HG03135 (cell line): ENCODE measurements at regions not wholly inside any gene's neighbourhood (a gene's known extent, or its start where the extent isn't known, plus 50 kb on each side); places are given as distances from the start of the nearest gene placed in this dataset.
"Not testable (repeated sequence)": the region's sequence is repeated elsewhere in the genome, so short reads cannot be mapped to it uniquely, and the experiment has no call there.

ENCODE experiments used
- ATAC-seq: cut with Tn5 transposase; IDR thresholded peaks from one replicate; pipeline ENCODE4 v1.9.1; 2021; ENCODE audit warnings: mild to moderate bottlenecking, moderate library complexity; ENCODE audit not compliant: unreplicated experiment

DNA sequence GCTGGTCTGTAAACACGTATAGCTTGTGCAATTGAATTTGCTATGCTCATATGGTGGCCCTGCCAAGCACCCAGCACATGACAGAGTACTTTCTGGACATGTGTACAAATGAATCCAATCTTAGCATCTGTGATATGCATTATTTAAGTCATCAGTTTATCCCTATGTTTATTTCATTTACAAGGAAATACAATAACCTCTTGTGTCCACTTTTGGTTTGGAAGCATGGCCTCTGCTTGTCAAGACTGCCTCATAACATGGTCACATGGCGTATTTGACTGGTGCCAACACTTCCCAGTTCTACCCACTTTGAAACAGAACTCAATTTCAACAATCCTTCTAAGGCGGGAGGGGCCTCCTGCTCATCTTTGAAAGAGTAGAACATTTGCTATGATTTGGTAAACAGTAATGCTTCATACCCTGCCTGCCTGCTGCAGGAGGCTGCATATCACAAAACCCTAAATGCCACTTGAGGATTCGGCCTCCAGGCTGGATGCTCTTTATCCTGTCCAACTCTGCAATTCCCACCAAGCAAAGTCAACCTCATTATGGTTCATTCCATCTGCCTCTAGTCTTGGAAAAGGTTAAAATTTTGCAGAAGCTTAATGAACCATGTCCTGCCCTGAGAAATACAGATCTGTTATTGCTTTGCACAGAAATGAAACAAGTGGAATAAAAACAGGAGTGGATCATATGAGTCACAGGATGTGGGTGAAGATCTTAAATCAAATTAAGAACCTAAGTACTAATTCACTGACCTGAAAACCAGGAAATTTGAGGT lies 151.3 kb downstream of the CYSLTR2 start:
- ATAC-seq: no peak

DNA sequence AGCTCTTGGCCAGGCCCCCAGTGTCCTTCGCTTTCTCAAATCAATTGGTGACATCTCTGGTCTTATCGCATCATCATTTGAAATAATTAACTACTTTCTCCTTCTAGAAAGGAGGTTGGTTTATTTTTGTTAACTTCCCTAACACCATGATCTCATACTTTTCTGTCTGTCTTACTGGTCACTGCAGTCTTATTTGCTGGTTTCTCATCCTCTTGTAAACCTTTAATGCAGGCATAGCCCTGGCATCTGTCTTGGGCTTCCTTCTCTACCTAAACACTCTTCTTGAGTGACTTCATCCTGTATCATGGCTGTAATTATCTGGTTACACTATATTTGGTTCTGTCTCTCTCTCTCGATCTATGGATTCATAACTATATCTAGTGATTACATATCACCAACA lies 152.8 kb downstream of the CYSLTR2 start:
- no peak for ATAC-seq

DNA sequence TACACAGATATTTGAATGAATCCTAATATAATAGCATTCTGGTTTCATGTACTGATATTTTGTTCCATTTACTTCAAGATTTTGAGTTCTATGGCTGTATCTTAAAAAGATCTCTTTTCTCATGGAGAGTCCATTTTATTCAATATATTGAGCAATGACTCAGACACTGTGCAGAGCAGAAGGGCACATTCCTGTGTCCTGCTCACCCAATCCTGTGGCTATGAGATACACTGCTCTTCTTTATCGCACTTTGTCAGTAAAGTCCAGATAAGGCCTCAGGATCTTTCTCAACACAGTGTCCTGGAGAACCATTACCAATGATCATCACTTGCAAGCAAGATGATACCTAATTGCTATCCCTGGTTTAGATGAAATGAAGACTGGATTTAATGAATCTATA lies 155.0 kb downstream of the CYSLTR2 start:
- no peak for ATAC-seq

DNA sequence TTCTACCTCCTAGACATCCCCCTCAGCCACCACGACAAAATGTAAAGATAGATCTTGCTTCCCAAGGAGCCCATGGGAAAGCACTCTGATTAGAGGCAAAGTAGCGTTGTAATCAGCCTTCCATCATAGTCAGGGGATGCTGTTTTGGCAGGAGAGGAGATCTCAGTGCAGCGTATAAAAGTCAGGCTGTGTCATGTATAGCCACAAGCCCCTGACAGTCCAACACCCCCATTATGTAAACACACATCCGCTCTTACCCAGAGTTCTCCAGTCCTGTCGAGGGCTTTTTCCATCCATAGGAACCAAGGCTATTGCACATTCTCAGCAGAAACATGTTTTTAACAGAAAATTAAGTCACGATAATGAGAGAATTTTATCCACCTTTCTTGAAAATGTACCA lies 156.3 kb downstream of the CYSLTR2 start:
- ATAC-seq: no peak

DNA sequence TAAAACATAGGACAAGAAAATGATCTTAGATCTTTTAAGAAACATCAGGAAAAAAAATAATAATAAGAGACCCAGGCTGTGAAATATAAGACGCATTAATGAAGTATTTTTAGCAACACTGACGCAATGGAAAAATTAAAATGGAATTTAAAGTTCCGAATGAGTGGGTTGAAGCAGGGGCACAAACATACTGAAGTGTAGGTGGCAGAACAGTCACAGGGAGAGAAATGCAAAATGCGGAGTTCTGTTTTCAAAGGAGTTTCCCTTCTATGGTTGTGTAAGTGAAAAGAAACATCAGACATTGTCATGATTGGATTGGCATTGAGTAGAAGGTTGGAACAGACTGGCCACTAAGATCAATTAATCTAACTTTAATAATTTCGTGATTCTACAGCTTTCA lies 159.8 kb downstream of the CYSLTR2 start:
- no peak for ATAC-seq

DNA sequence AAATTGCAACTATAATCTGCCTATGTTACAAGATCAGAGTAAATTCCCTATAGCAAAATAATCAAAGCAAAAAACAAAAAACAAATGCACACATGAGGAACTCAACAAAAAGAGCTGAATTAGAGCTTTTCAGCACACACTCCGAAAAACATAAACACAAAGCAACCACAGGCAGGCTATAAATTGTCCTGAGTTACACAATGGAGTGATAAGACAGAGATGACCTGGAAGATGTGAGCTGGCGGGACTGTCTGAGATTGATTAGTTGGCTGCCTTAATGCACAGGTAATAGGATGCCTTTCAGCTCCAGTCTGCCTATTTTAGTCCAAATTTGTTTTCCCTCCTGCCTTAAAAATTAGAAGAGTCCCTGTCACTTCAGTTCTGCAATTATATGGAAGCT lies 159.0 kb upstream of the FNDC3A start:
- no peak for ATAC-seq

DNA sequence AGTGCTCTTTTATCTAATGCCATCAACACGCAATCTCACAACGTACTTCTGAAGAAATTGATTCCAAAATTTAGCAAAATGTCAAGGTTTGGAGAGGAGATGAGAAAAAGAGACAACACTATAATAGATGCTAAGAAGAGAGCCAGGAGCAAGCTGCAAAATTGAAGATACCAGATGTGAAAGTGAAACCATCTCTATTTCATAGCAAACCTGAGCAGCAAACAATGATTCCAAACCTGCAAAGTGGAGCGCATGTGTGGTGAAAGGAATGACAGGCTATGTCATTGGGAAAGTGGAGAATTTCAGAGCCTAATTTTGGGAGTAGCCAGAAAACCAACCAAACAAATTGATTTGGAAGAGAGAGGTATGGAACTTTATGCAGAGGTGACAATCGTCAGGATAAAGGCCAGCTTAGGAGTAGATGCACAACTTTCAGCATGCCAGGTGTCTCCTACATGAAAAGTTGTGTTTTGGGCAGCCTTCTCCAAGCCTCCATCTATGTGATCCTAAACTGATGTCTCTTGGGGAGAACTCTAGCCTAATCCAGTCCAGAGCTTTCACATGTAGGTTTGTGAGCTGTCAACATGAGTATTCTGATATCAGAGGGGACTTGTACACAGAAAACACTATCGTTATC lies 158.4 kb upstream of the FNDC3A start:
- no peak for ATAC-seq

DNA sequence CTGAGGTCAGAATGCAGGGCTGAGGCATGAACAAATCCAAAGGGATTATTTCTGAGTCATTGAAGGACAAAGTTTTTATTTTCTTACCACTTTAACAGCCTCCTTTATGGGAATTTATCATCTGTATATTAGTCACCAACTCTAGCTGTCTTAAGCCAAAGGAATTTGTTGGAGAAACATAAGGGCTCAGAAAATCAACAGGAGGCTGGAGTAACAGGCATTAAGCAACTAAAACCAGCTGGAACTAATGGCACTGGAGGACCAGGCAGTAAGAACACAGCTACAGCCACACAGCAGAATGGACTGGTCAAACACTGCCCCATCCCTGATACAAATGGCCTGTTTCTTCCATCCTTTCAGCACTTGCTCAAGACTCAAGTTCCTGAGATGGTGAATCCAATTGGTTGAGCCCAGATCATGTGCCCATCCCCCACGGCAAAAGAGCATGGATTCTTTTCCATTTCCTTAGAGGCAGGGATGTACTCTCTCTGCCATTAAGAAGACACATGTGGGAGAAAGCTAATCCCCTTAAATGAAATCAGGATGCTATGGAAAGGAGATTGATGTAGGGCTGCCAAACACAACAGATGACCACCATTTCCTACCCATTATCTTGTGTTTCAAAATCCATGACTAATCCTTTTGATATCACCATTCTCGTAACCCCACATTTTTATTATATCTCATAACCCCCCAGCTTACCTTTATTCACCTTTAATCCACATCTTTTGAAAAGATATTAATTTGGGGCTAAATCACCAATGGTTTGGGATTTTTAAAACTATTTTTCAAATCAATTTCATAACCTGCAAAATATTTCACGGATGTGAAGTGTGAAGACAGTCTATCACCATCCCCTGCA lies 157.0 kb upstream of the FNDC3A start:
- no peak for ATAC-seq

DNA sequence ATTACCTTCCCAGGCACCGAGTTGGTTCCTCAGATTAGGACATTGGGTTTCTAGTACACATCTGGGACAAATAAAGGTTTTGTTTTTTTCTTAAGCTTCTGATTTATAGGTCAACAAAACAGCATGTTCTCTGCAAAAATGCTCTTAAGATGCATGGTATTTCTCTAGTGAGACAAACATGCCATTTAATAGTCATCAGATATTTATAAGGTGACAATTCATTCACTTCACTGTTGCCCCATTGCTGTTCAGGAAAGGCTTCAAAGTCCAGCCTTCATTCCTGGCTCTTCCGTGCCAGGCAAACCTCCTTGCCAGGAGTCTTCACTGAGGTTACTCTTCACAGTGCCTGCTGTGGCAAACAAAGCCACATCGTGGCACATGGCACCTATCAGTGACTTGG lies 156.3 kb upstream of the FNDC3A start:
- no peak for ATAC-seq

DNA sequence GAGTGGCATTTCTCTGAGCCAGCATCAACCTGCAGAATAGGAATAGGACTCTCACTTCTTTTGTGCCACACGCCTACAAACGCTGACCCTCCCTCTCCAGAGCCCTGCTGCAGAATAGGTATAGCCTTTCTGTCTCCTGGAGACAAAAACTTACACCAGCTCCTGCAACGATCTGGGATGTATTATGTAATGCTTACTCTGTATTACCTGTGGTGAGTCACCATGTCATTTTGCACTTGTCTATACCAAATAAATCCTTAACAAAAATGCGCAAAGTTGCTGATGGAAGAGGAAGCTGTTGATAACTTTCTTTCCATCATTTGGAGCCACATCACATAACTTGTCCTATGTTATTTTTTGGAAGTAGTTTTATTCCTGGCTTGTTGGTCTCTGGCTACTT lies 155.8 kb upstream of the FNDC3A start:
- no peak for ATAC-seq

DNA sequence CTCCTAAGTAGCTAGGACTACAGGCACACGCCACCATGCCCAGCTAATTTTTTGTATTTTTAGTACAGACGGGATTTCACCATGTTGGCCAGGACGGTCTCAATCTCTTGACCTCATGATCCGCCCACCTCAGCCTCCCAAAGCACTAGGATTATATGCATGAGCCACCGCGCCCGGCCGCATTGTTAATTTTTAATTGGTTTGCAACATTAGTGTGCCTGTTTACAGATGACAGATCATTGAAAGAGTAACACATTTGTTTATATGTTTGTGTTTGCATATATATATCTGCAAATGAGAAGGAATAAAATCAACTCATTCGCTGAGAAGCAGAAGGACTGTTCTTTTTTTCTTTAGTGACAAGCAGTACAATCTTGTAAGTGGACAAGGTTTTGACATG lies 152.2 kb upstream of the FNDC3A start:
- ATAC-seq: not testable (repeated sequence)

DNA sequence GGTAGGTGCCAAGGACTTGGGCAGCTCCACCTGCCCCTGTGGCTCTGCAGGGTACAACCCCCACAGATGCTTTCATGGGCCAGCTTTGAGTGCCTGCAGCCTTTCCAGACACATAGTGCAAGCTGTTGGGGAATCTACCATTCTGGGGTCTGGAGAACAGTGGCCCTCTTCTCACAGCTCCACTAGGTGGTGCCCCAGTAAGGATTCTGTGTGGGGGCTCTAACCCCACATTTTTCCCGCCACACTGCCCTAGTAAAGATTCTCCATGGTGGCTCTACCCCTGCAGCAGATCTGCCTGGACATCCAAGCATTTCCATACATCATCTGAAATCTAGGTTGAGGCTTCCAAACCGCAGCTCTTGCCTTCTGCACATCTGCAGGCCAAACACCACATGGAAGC lies 149.7 kb upstream of the FNDC3A start:
- ATAC-seq: no peak

DNA sequence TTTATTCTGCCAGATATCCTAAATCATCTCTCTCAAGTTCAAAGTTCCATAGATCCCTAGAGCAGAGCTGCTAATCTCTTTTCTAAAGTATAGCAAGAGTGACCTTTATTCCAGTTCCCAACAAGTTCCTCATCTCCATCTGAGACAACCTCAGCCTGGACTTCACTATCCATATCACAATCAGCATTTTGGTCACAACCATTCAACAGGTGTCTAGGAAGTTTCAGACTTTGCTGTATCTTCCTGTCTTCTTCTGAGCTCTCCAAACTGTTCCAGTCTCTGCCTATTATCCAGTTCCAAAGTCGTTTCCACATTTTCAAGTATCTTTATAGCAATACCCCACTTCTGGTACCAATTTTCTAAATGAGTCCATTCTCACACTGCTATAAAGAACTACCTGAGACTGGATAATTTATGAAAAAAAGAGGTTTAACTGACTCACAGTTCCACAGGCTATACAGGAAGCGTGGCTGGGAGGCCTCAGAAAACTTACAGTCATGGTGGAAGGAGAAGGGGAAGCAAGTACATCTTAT lies 148.7 kb upstream of the FNDC3A start:
- not testable (repeated sequence) for ATAC-seq

DNA sequence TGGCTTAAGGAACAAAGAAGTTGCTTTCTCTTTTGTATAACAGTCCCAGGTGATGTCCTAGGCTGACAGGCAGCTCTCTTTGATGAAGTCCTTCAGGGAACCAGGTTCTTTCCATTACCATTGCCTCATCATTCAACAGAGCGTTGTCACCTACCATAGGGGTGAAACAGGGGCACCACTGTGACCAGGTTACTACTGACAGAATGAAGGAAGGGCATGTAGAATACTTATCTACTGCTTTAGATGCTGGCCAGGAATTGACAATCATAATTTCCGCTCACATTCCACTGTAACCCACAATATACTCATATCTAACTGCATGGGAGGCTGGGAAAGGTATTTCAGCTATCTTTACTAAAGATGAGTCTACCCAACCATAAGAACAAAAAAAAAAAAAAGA lies 148.0 kb upstream of the FNDC3A start:
- ATAC-seq: no peak

DNA sequence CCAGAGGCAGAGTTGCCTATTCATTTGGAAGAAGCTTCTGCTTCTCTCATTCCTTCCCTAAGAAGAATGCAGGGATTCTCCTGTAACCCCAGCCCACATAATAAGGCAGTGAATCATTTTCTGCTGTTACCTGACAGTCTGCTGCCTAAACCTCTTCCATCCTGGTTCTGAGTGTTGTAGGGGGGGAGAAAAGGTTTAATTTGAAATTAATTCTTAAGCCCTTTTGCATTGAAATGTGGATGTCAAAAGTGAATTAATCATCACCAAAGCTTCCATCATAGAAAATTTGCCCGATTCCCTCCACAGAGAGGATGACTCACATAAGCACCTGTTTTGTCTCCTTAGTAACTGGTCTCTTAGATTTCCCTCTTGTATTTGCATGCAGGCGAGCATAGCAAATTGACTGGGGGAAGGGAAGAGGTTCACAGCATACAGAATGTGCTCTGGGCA lies 146.7 kb upstream of the FNDC3A start:
- no peak for ATAC-seq

DNA sequence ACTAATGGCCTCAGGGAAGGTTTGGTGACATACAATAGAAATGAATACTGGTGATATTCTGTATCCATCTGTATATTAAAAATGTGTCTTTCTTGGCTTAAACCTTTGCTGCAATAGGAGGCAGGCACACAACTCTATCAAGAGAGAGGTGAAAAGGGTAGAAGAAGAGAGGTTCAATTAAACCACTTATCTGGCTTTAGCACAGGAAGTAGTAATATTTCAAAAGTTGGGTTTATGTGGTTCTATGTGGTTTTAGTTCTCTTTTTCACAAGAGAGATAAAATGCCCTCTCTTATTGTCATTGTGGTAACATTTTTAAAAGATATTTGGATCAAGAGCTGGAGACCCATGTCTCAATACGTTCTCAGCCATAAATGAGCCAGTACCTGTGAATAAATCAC lies 146.2 kb upstream of the FNDC3A start:
- no peak for ATAC-seq

DNA sequence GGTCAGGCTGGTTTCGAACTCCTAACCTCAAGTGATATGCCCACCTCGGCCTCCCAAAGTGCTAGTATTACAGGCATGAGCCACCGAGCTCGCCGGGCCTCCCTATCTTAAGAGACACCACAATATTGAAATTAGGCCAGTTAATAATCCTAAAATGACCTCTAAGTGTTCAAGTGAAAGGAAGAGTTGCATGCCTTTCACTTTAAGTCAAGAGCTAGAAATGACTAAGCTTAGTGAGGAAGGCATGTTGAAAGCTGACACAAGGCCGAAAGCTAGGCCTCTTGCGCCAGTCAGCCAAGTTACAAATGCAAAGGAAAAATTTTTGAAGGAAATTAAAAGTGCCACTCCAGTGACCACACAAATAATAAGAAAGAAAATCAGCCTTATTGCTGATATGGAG lies 144.5 kb upstream of the FNDC3A start:
- no peak for ATAC-seq

DNA sequence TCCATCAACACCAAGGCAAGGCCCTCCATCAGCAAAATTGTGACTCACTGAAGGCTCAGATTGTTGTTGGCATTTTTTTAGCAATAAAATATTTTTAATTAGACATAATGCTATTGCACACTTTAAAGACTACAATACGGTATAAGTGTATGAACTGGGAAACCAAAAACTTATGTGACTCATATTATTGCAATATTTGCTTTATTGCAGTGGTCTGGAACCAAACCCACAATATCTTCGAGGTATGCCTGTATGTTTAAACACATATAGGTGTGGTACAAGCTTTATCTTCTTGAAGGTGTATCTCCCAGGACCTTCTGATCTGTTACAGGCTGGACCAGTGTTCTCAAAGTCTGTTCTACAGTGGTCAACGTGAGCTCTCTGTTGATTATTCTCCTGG lies 142.3 kb upstream of the FNDC3A start:
- no peak for ATAC-seq

DNA sequence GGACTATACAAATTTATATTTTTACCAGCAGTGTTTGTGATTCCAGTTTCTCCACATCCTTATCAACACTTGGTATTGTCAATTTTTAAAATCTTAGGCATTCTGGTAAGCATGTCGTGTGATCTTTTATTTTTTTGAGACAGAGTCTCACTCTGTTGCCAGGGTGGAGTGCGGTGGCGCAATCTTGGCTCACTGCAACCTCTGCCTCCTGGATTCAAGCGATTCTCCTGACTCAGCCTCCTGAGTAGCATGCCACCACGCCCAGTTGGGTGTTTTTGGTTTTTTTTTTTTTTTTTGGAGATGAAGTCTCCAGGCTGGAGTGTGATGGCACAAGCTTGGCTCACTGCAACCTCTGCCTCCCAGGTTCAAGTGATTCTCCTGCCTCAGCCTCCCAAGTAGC lies 140.4 kb upstream of the FNDC3A start:
- ATAC-seq: not testable (repeated sequence)

DNA sequence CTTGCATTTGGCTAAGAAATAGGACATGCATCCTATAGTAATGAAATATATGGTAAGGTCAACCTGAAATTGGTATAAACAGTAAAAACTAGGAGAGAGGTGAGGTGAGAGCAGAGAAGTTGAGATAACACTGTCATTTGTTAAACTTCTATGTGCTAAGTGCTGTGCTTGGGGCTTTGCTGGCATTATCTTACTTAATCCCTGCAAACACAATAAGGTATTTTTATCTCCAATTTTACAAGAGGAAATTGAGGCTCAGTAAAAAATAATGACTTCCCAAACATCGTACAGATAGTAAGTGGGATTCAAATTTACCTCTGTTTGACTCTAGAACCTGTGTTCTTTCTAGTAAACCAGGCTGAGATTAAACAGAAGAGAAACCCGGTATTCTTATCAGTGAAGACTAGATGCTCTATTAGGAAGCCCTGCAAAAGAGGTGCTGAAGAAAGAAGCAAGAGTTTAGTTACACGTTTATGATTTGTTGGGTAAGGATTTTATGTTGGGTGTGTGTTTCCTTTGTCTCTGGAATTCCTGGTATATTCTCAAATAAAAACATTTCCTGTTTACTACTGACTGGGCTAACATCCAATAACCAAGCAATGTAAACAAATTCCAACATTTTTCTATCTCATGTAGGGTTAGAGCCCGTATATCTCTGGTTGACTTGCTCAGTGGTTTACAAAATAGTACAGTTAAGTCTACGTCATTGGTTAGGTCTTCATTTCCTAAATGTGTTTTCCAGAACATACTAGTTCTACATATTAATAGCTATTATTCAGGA lies 137.3 kb upstream of the FNDC3A start:
- ATAC-seq: no peak

DNA sequence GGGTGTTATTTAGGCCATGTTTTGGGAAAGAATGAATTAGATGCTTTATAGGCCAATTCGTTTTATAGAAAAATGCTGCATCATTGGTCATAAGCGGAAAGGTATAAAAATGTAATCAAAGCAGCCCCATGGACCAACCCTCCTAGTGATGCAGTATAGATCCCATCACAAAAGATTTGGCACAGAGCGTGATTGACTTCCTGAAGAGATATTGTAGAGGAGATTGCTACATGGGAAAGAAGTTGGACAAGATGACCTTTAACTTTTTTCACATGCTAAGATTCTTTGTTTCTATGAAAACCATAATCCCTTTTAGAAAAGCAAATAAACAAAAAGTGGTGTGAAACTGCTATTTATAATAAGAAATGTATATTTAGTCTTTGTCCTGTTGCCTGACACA lies 136.5 kb upstream of the FNDC3A start:
- no peak for ATAC-seq
